PFSK-1 (cell line): ENCODE measurements at regions not wholly inside any gene's neighbourhood (a gene's known extent, or its start where the extent isn't known, plus 50 kb on each side); places are given as distances from the start of the nearest gene placed in this dataset.

Source experiments
- POLR2AphosphoS5 ChIP-seq: IDR thresholded peaks from 2 replicates; pipeline ENCODE4 v1.6.1; 2012; ENCODE audit warnings: low read depth, mild to moderate bottlenecking, control low read depth, low read length, moderate library complexity
- TAF1 ChIP-seq: IDR thresholded peaks from 2 replicates; pipeline ENCODE4 v1.6.1; 2012; ENCODE audit warnings: low read length, control low read depth, borderline replicate concordance; ENCODE audit not compliant: insufficient read depth

GRCh38 chr2:161076936-161077335 lies 83.3 kb upstream of the TANK start:
- TF ChIP-seq POLR2AphosphoS5 (no peak), TAF1 (no peak)
